Caki2 (cell line): ENCODE measurements at regions not wholly inside any gene's neighbourhood (a gene's known extent, or its start where the extent isn't known, plus 50 kb on each side); places are given as distances from the start of the nearest gene placed in this dataset.

ENCODE experiments used
- DNase-seq: peaks from one replicate; pipeline ENCODE4 v3.0.0-alpha.2; 2015; ENCODE audit warnings: low read depth
- in situ Hi-C: cut with HindIII; loops from 2 replicates; pipeline ENCODE4 v1.10.0; 2016; ENCODE audit warnings: low sequenced_read_pairs, low pct_unique_long_range_greater_than_20kb, mixed read lengths

DNA sequence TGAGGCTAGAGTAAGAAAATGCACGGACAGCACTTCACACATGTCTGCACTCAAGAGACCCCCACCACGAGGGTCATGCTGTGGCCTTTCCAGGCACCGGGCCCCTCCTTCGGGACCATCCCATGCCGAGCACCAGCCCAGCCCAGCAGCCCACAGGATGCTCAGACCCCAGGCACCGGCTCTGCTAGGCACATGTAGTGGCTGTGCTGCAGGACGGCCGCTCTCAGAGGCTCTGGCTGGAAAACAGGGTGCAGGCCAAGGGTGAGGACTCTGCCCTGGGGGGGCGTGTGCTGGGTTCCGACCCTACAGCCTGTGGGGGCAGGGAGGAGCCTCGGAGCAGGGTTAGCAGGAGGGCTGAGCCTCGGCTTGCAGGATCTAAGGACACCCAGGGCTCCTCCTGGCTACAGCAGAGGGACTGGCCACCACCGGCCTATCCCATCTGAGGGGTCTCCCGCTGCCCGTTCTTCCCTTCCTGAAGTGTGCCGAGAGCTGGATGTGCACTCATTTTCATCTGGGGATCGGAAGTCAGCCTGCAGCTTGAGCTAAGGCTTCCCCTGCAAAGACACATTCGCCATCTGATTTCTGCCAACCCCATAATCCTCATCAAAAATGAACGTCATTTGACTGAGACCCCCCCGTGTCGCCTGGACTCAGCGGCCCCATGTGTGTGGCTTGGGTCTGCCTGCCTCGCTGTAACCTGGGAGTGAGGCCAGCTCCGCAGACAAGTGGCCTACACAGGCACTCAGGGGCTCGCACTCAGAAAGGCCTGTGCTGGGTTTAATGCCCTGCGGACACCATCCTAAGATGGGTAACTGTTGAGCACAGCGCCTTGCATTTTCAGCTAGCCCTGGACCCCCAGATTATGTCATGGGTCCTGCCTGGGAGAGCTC, 293.1 kb upstream of the FOXF1 start:
- in situ Hi-C loops: no loop called here
- no peak for DNase-seq

DNA sequence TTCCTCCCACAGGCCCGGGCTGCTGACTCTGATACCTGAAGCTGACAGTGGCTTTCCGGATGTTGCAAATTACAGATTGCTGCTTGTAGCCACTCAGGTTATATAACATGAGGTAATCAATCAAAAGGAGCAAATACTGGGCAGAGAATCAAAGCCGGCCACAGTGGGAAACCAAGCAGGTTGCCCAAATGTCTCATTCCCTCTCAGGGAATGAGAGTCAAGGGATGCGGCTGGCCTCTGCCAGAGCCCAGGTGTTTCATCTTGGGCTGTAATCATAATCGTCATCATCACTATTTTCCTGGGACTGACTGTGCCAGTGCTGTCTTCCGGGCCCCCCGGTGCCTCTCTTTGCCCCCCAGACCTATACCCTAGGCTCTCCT, 292.4 kb upstream of the FOXF1 start:
- no peak for DNase-seq
- in situ Hi-C loops: no loop called here

DNA sequence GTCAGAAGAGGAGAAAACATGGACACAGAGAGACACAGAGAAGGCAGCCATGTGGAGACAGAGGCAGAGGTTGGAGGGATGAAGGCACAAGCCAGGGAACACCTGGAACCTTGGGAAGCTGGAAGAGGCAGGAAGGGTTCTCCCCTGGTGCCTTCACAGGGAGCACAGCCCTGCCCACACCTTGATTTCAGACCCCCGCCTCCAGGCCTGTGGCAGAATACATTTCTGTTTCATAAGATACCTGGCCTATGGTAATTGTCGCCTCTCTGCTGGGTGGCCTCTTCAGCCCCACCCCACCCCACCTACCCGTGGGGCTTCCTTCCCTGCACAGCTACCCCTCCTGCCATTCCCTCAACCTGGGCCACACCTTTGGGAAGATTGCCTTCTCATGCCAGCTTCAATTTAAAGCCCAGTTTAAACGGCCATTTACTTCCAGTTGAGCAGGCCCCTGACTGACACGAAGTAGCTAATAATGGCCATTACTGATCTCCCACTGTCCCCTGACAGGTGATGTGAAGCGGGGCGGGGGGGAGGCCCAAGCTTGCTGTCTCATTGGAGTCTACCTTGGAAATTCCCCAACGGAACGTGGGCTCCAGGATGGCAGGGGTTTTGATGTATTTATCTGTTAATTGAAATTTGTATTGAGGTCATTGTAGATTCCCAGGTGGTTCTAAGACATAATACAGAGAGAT, 291.7 kb upstream of the FOXF1 start:
- in situ Hi-C loops: no loop called here
- no peak for DNase-seq

DNA sequence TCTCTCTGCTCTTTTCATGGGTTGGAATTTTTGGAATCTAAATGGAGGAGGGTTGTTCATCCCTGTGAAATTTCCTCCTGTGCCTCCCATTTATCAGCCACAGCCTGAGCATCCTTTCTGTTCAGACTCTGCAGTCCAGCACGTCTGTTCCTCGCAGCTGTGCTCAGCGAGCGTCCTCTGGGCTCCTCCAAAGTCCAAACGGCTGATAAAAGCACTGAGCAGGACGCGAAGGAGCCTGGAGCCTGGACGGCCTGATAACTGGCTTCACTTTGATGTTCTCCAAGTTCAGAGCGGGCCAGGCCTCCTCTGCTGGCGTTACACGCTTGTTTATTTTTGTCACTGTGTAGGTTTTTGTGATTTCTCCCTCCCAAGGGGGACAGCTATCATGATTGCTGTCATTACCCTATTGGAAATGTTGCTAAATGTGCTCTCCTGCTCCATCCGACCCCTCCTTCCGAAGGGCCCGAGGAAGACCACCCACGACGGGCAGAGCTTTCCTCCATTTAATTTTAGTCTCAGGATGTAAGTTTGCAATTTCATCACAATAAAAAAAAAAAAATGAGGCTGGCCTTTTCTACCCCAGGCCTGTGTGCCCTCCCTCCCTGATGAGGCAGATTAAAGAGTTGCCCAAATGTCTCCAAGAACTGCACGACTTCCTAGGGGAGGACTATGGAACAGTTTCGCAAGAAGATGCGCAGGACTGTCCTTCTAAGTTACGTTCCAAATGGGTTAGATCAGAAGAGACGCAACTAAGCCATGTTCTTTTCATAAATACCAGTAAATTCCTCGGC, 290.5 kb upstream of the FOXF1 start:
- in situ Hi-C loops: no loop called here
- DNase-seq: no peak

DNA sequence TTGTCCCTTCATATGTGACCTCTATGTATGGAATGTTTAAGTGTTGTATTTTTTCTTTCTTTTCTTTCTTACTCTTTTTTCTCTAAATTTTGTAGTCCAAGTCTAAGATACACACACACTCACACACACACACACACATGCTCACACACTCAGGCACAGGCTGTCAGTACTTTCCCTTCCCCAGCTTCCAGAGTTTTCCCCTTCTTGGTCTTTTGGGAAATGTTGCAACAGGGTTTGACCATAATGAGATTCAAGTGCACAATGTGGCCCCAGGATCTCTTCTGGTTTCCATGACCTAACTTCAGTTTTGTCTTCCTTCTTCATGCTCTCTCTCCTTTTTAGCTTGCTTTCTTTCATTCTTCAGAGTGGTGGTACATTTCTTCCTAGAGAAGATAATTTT, 289.8 kb upstream of the FOXF1 start:
- DNase-seq: no peak
- in situ Hi-C loops: no loop called here

DNA sequence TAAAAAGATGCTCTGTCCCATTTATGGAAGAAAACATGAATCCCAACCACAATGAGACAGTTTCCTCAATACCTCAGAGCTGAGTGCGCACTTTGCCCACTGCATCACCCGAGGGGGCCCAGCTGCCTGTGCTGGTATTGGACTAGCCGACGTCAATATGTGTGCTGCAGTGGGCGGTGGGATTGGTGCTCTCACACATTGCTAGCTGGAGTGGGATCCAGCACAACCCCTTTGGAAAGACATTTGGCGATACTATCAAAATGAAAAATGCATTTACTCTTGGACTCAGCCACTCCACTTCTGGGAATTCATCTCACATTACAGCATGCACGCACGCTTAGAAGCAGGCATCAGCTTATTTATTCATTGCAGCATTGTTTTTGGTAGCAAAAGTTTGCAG, 289.2 kb upstream of the FOXF1 start:
- in situ Hi-C loops: no loop called here
- DNase-seq: no peak

DNA sequence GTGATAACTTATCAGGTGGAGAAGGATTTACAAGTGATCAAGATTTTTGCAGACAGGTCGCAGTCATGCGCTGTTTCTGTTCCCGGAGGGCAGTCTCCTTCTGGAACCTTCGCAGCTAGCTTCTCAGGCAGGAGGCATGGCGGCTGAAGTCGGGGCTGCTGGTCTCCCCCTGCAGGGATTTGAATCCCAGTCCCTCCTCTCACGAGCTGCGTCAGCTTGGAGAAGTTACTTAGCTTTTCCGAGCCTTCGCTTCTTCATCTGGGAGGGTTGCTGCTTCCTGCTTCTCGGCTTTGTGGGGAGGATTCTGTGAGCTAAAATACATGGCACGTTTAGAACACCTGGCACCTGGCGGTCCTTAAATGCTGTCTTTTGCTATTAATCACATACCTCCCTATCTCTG, 287.8 kb upstream of the FOXF1 start:
- in situ Hi-C loops: no loop called here
- DNase-seq: no peak

DNA sequence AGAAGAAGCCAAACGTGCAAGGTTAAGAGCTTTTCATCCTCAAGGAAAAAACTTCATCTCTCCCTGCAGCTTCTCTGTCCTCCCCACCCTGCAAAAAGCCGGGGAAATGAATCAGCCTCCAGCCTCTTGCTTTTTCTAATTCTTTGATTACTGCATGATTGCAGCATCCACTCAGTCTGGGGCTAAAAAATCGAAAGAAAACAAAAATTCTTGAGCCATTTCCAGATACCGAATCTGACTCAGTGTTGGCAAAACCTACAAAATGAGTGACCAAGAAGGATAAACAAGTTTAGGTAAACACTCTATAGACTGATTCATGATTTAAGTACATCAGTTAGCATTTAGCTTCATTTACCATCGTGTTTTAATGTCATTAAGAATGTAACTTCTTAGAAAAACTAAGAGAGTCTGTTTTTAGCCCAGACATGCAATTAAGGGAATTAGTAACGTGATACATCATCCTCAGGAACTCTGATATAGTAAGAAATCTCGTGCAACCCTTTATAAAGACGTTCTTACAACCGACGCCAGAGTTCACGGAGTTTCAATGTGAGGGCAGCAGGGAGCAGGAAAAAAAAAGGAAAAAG, 287.3 kb upstream of the FOXF1 start:
- no peak for DNase-seq
- in situ Hi-C loops: no loop called here

DNA sequence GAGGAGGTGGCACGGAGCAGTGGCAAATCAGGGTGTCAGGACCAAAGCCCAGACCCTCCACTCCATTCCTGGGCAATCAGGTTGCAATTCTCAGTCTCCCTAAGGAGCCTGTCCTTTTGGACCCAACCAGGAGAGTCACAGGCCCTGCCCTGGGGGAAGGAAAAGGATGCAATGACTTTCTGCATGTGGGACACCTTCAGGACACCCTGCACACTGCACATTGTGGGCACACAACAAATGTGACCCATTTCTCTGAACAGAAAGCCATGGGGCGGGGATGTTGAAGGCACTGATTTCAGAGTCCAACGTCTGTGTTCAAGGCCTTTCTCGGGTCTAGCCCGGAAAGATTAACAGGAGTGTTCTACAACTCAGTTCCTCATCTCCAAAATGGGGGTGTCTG, 286.2 kb upstream of the FOXF1 start:
- DNase-seq: no peak
- in situ Hi-C loops: no loop called here

DNA sequence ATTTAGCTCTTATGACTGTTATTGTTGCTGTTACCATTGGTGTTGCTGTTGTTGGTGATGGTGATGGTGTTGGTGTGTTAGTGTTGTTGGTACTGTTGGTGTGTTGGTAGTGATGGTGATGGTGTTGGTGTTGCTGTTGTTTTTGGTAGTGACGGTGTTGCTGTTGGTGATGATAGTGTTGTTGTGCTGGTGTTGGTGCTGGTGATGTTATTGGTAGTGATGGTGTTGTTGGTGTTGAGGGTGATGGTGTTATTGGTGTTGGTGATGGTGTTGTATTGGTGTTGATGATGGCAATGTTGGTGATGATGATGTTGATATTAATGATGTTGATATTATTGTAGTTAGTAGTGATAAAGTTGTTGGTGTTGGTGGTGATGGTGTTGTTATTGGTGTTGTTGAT, 285.7 kb upstream of the FOXF1 start:
- in situ Hi-C loops: no loop called here
- DNase-seq: no peak

DNA sequence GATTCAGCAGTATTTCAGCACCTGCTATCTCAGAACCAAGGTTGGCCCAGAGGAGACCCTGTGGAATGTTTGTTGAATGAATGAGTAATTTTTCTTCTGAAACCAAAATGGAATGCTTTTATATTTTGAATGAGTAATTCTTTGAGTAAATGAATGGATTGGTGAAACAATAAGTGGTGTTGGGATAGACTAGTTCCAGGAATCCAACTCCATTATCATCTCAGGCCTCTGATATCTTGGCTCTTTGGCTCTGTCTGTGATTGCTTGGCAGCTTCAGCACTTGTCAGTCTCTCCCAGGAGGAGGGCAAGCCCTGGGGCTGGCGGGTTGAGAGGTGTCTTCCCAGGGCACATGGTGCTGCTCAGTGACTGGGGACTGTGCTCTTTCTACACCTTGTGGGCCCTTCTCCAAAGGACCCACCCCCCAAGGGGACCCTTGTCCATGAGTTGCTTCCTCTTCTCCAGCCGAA, 284.4 kb upstream of the FOXF1 start:
- no peak for DNase-seq
- in situ Hi-C loops: no loop called here

DNA sequence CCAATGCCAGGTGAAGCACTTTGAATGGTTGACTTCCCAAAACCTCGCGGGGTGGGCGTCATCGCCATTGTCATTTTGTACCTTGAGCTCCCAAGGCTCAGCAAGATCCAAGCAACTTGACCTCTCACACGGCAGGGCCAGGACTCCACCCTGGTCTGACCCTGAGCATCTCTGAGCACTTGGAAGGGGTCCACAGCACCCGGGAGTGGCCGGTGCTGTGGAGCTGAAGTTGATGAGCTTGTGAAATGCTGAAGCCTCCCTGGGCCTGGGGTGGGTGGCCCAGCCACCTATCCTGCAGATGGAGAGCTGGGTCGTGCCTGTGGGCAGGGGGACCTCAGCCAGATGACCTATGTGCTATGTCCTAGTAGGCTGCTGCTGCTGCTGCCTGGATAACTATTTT, 283.3 kb upstream of the FOXF1 start:
- no peak for DNase-seq

DNA sequence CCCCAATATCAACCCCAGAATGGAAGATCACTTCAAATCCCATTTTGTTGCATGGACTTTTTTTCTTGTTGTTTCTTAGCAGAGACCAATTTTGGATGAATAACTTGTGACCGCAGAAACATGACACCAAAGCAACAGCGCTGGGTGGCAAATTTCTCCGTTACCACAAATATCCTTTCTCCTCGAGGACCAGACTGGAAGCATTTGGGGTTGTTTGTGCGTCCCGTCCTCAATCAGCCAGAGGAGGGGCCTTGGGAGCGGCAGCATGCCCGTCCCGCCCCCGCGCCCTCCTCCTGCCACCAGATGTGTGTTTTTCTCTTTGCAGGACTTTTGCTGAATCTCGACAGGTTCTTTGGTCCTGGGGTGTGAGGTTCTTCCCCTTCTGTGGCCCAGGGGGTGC, 282.5 kb upstream of the FOXF1 start:
- no peak for DNase-seq
- in situ Hi-C loops: no loop called here

More for the DNA sequence above, 283.3 kb upstream of the FOXF1 start:
- in situ Hi-C loops: no loop called here

DNA sequence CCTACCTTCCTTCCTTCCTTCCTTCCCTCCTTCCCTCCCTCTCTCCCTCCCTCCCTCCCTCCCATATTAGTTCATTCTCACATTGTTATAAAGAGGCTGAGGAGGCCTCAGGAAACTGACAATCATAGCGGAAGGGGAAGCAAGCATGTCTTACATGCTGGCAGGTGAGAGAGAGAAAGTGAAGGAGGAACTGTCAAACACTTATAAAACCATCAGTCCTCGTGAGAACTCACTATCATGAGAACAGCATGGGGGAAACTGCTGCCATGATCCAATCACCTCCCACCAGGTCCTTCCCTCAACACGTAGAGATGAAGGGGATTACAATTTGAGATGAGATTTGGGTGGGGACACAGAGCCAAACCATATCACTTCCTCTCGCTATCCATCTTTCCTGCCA, 281.6 kb upstream of the FOXF1 start:
- in situ Hi-C loops: no loop called here
- no peak for DNase-seq

DNA sequence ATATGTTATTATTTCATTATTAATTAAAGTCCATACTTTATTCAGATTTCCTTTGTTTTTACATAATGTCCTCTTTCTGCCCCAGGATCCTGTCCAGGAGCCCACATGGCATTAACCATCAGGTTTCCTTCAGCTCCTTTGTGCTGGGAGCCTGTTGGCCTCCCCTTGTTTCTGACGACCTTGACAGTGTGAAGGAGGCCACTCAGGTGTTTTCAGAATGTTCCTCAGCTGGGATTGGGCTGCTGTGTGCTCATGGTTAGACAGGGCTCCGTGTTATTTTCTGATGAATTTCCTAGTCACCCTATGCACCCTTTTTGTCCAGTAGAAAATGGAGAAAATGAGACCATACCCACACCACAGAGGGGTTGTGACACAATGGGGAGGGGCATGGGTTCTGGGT, 281.0 kb upstream of the FOXF1 start:
- in situ Hi-C loops: no loop called here
- DNase-seq: no peak

DNA sequence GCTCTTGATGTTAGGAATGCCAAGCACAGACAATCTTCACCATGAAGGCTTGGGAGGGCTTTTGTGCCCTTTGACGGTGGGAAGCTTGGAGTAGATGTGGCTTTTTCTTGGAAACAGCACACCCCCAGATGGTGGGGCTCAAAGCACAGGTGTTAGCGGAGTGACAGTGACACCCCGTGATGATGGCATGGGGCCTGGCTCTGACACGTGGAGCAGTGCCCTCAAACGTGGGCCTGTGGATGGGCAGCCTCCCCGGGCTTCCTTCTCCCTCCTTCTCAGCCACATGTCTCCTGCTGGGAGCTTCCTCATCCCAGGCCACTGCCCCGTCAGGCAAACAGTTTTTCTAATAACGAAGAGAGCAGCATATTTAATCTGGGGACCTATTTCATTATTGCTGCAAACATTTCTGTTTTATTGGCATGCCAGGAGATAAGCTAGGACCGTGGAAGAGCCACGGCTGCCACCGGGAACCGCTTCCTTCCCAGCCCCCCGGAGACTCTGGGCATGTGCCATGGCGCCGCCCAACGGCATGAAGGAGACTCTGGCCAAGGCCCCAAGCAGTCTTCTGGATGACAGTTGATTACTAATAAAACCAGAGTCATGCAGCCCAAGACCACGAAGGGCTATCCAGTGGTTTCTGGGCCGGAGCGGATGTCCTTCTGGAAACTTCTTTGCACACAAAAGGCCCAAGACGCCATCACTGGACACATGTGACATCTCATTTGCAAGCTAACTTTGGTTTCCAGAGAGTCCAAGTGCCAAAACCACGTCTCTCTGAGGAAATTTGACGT, 280.3 kb upstream of the FOXF1 start:
- DNase-seq: no peak
- in situ Hi-C loops: no loop called here

DNA sequence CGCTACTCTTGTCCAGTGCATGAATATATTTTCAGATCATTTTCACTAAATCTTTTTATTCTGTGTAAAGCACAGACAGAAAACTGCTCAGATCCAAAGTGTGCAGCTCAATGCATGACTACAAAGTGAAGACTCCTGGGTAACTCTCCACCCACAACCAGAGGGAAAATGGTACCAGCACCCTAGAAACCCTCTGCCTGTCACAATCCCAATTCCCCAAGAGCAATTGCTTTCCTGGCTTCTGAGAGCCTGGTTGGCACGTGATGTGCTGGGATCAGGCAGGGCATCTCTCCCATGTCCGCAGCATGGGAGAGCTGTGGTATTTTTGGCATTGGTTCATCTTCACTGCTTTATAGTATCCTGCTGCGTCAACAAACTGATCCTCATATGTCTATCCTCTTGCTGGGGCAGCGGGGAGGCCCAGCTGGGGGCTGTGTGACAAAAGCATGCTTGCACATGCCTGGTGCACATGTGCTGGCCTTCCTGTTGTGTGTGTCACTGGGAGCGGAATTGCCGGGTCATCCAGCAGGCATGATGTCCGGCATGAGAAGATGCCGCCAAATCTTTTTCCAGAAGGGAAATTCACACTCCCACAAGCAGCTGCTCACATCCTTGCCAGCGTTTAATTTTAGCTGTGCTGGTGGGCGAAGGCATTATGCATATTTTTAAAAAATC, 278.9 kb upstream of the FOXF1 start:
- in situ Hi-C loops: no loop called here
- no peak for DNase-seq

DNA sequence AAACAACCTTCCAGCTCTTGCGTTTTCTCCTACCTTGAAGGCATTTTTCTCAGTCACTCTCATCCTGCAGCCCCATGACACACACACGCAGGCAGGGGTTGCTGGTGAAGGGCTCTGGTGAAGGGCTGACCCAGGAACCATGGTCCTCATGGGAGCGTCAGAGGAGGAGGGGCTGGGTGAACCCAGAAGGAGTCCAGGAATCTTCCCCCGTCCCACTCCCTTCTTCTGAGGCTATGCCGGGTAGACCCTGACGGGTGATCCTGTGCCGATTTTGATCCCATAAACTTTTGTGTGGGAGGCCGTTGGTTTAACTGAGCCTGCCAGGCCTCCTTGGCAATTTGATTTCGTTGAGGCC, 278.4 kb upstream of the FOXF1 start:
- in situ Hi-C loops: no loop called here
- no peak for DNase-seq
